ENCODE measurements at regions not wholly inside any gene's neighbourhood (a gene's known extent, or its start where the extent isn't known, plus 50 kb on each side); places are given as distances from the start of the nearest gene placed in this dataset.
"Not testable (repeated sequence)": the region's sequence is repeated elsewhere in the genome, so short reads cannot be mapped to it uniquely, and the experiment has no call there.

DNA sequence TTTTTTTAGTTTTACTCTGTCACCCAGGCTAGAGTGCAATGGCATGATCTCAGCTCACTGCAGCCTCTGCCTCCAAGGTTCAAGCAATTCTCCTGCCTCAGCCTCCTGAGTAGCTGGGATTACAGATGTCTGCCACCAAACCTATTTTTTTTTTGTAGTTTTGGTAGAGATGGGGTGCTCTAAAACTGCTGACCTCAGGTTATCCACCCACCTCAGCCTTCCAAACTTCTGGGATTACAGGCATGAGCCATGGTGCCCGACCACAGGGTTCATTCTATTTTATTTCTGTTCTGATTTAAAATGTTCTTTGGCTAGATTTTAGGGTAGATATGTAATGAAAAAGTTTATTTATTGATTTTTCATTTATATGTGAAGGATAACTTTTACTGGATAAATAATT lies 1062.8 kb upstream of the NOVA1 start:
- no peak for DNase-seq

DNA sequence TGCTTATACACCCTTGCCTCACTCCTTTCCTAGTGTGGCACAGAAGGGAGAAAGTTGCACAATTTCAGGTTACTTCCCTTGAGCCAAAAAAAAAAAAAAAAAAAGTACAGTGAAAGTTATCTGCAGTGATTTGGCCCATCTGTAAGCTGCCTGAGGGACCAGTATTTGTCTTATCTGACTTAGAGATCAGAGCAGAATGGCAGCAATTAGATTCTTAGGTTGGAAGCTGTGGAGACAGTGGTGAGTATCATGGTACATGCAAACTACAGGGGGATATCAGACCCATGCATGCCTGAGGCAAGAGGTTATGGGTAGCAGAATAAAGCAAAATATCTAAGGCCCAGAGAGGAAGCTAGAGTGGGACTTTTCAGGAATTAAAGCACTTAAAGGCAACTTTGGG lies 1070.7 kb upstream of the NOVA1 start:
- DNase-seq = no peak

DNA sequence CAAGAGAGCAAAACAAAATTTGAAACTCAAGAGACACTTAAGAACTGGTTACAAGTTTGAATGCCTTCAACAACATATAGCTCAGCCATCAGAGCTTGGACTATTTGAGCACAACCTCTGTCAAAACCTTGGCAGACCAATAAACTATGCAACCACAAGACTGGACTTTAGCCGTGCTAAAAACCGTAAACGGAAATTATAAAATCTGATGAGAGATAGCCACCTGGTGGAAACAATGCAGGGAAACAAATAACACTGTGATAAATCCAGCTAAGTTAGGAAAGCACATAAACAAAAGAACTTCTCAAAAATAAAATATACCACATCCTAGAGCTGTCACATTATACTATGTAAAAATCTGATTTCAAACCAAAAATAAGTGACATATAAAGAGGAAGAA lies 1074.2 kb upstream of the NOVA1 start:
- DNase-seq = no peak

DNA sequence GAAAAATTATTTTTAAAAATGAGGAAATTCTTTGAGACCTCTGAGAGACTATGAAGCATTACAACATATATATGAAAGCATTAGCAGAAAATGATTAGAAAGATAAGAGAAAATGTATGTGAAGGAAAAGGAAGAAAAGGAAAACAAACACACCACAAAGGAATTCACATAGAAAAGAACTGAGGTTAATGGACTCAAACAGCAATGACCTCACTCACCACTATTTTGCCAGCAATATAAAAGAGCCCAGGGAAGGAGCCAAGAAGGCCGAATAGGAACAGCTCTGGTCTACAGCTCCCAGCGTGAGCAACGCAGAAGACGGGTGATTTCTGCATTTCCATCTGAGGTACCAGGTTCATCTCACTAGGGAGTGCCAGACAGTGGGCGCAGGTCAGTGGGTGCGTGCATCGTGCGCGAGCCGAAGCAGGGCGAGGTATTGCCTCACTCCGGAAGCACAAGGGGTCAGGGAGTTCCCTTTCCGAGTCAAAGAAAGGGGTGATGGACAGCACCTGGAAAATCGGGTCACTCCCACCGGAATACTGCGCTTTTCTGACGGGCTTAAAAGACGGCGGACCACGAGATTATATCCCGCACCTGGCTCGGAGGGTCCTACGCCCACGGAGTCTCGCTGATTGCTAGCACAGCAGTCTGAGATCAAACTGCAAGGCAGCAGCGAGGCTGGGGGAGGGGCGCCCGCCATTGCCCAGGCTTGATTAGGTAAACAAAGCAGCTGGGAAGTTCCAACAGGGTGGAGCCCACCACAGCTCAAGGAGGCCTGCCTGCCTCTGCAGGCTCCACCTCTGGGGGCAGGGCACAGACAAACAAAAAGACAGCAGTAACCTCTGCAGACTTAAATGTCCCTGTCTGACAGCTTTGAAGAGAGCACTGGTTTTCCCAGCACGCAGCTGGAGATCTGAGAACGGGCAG lies 1075.2 kb upstream of the NOVA1 start:
- DNase-seq = not testable (repeated sequence)

DNA sequence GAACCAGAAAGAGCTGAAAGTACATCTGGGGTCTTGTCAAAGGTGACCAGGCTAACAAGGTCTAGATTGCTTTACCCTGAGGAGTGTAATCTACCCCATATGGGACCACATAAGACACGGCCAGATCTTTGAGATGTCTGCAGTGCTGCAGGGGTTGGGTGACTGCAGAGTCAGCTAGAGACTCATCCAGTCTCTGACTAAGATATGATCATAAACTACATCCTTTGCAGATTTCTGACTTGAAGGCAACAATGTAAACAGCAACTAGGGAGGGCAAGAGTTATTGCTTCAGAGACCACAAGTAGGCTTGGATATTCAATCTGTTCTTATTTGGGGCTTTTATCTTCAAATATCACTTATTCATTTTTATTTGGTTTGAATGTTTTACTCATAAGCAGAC lies 1080.5 kb upstream of the FOXG1 start:
- DNase-seq = no peak

DNA sequence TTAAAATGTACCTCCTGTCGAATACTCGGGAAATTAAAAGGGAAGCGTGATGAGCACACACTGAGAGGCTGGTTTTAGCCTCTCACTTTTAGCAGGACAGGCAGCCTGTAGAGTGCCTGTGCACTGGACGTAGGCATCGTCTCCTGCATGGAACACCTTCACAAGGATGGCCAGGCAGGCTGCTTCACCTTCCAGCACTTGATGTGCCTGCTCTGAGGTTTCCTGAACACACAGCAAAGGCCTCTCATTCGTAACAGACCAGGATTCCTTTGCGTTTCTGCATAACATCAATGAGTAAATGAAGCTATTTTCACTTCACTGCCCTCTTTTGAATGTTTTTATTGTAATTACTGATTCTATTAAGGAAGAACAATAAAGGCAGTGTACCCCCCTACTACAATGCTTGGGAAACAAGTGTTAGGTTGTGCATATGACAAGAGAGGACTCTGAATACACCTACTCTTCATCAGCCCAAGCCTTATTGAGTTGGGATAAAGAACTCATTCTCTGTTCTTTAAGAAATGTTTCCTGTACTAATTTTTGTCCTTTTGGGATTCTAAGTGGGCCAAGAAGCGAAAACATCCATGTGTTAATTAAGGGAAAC lies 1077.6 kb upstream of the FOXG1 start:
- DNase-seq = no peak

DNA sequence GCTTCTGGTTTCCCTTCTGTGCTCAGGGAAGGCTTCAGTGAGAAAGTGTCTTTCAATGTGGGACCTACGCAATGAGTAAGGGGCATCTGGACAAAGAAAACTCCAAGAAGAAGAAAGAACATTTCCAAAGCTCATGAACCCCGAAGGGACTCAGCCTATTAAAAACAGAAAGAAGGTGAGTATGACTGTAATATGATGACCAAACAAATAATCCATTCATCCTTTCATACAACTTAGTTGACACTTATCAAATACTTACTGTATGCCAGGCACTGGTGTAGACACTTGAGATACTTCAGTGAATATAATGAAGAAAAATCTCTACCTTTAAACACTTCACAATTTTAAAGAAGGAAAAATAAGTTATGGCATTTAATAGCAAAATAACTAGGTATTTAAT lies 1054.2 kb upstream of the FOXG1 start:
- DNase-seq = no peak

DNA sequence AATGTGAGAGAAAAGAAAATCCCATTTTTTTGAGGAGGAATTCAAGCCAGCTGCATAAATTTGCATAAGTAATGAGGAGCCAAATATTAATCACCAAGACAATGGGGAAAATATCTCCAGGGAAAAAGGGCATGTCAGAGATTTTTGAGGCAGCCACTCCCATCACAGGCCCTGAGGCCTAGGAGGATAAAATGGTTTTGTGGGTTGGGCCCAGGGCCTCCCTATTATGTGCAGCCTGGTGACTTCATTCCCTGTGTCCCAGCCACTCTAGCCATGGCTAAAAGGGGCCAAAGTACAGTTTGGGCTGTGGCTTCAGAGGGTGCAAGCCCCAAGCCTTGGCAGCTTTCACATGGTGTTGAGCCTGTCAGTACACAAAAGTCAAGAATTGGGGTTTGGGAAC lies 1051.0 kb upstream of the FOXG1 start:
- no peak for DNase-seq

DNA sequence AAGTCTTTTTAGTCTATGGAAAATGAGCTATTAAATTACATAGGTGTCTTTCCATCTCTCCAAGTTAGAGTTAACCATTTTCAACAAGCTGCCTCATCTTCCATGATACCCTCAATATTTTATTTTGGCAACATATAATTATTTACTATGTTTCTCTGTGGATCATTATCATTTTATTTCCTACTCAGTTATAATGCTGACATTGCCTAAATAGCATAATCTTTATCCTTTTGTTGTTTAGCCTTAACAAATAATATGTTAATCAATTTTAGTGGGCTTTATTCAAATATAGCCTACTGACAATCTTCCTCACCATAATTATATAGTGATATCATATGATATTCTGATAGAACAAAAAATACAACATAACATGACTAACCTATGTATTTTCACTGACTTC lies 1044.8 kb upstream of the FOXG1 start:
- no peak for DNase-seq

DNA sequence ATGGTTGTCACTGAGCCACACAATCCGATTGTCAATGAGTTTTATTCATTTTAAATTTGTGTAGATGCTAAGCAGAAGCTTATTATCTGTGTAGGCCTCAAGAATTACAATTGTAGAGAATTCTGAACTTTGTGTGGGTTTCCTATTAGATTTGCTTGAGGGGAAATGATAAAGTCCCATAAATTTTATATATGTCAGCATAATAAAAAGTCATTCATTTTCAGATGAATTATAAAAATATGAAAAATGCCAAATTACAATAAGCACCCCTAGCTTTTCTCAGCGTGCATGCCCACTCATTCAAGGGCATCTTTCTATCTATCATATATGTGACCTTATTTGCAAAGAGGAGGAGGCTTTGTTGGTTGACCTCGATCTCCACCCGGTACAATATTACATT lies 1041.1 kb upstream of the FOXG1 start:
- DNase-seq = no peak

DNA sequence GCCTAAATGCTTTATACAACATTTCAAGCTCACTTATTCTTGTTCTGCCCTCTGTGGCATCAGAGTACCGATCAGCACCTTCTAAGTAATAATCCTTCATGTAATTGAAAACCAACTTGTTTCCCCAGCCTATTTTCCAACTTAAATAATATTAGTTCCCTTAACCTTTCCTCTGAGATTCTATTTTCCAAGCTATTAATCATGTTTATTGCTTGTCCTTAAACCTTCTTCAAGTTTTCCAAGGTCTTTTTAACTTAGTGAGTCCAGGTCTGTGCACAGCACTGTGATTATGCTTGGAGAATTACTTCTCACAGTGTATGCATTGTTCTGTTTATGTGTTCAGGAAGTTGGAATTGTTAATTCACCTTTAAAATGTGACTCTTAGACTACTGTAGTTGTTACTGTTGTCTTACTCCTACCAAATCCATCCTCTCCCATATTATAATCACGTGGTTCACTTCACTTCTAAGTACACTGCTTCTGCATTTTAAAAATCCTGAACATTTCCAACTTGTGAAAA lies 1039.3 kb upstream of the FOXG1 start:
- no peak for DNase-seq

DNA sequence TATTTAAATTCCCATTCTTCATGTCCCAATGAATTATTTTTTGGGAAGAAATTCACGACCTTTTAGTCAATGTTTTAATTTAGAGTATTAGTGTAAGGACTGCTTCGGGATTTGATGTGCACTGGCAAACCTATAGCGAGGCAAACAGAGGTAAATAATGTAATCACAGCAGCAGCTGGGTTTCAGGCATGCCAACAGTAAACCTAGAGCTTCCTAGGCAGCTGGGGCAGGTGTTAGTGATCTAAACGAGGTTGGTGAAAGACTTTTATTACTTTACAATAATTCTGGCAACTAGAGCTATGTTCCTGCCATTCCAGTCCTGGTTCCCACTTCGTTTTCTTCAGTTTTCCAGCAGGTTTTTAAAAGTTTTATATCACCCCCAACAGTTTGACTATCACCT lies 1036.4 kb upstream of the FOXG1 start:
- no peak for DNase-seq

DNA sequence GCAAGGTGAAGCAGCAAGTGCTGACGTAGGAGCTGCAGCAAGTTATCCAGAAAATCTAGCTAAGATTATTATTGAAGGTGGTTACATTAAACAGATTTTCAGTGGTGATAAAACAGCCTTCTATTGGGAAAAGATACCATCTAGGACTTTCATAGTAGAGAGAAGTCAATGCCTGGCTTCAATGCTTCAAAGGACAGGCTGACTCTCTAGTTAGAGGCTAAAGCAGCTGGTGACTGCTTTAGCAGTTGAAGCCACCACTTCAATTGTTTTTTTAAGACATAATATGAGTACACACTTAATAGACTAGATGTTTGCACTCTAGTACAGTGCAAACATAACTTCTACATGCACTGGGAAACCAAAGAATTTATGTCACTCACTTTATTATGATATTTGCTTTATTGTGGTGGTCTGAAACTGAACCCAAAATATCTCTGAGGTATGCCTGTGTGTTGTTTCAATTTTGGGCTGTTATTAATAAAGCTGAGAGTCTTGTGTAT lies 1026.9 kb upstream of the FOXG1 start:
- DNase-seq = no peak

DNA sequence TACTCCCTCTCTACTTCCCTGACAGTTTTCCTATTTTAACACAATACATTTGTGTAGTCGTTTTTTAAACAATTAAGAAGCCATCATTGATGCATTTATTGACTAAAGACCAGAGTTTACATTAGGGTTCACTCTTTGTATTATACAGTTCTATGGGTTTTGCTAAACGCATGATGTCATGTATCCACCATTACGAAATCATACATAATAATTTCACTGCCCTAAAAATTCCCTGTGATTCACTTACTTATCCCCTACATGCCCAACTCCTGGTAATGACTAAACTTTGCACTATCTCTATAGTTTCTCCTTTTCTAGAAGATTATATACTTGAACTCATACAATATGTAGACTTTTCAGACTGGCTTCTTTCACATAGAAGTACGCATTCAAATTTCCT lies 1016.5 kb upstream of the FOXG1 start:
- no peak for DNase-seq

DNA sequence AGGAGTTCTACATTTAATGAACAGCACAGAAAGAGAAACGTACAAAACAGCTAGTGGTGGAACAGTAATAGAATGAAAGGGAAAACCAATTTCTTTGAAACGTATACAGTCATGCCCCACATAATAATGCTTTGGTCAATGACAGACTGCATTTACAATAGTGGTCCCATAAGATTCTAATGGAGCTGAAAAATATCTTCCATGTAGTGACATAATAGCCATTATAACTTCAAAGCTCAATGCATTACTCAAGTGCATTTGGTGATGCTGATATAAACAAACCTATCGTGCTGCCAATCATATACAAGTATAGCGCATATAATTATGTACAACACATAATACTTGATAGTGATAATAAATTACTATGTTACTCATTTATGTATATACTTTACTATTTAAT lies 1008.9 kb upstream of the FOXG1 start:
- not testable (repeated sequence) for DNase-seq

DNA sequence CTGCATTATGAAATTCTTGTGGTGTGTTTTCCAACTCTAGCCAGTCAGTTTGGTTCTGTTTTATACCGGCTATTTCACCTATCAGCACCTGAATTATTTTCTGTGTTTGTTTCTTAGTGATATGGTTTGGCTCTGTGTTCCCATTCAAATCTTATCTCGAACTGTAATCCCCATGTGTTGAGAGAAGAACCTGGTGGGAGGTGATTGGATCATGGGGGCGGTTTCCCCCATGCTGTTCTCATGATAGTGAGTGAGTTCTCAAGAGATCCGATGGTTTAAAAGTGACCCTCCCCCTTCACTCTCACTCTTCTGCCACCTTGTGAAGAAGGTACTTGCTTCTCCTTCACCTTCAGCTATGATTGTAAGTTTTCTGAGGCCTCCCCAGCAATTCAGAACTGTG lies 1006.2 kb upstream of the FOXG1 start:
- DNase-seq = not testable (repeated sequence)

DNA sequence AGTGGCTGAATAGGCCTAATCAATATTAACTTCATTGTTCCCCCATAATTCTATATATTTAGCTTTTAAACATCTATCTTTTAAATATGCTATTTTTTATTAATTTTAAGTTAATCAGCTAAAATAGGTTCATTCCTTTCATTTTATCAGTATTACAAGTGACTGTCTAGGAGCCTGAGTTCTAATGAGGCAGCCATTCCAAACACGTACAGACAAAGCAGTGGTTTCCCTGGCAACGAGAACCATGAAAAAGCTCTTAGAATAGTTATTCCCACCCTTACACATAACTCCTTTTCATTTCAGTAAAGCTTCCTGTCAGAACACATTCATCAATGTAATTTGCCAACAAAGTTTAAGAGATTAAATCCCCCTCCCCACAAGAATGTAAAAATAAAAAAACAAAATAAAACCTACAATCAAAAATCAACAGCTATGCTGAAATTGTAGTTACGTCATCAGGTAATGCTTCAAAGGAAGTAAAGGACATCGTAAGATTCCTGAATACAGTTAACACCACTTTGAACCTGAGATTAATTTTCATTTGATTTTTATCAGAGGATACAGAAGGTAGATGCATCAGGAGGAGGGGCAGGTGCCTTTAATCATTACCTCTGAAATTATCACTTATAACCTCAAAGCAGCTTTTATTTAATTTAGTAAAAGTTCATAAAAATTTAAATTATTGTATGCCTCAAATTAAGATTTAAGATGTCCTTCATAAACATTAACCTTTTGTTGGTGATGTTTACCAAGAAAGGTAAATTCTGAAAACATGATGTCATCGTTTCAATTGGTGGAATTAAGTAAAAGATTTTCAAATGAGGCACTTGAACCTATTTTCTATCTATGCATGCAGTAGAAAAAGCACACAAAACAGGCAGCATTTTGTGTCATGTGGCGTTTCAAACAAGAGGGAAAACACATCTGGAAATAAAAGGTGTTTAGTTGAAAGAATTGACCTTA lies 967.2 kb upstream of the FOXG1 start:
- not testable (repeated sequence) for DNase-seq

DNA sequence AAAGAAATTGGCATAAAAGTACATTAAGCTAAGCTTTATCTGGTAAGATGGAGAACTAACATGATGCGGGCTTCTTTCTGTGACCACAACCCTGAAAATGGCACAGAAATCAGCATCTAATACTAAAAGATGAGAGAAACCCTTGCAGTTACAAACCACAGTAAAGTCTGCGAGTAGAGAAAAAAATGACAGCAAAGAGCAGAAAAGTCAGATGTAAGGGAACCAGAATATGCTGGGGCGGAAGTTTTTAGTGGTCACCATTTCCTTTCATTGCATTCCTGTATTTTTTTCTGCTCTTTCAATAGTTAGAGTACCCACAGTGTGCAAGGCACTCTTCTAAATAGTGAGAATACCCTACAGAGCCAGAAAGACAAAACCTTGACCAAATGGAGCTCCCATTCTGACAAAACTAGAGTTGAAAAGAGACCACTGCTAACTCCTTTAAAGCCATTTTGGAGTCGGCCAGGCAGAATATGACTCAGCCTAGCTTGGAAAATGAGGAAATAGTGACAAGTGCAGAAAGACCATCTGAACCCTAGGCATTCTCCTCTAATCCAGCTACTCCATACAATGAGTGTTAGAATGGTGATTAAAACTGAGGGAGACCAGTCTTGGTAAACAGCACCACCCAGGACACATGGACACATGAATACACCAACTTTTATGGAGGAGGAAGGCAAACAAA lies 948.7 kb upstream of the FOXG1 start:
- DNase-seq = not testable (repeated sequence)

DNA sequence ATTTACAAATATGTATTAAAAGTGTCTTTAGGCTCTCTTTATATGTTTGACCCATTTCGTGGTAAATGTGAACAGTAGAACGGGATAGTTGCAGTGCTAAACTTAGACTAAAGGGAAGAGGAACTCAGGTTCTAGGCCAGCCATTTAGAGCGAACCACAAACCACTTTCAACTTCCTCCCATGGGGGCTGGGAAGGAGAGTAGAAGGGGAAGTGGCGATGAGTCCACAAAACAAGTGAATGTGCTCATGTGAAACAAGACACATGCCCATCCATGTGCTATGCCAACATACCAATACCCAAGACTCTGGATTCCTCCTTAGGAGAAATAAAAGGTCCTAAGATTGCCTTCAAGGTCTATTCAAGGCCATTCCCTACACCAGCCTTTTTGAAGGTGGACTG lies 940.4 kb upstream of the FOXG1 start:
- peak; percentile 14 for DNase-seq

DNA sequence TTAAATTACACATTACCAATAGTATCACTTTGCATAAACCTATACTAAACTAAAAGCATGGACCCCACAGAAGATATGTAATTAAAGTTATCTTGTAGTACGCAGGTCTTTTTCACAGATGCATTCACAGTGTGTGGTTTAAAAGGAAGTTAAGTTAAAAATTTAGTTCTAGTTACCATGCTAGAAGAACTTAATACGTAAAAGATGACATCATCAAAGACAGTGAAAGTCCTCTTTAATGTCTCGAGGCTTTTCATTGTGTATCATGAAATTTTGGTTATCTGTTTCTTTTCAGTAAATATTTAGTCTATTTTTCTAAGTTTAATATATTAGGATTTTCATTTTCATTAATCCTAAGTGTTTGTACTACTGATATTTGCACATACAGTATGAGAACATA lies 934.6 kb upstream of the FOXG1 start:
- DNase-seq = not testable (repeated sequence)

DNA sequence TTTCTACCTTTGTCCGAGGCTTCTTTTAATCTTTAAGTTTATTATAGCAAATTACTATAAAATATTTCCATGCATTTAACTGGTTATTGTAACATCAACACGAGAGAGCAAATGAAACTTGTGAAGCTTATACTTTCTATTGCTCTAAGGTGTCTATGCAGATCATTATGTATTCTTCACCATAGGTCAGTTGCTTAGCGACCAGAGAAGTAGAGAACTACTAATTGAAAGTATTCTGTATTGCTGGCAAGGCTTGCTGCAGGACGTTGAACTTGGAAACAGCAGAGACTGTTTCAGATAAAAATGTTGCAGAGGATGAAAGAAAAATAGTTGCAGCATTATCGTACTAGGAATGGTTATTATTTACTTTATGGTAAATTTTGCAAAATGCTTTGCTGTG lies 933.6 kb upstream of the FOXG1 start:
- DNase-seq = not testable (repeated sequence)

DNA sequence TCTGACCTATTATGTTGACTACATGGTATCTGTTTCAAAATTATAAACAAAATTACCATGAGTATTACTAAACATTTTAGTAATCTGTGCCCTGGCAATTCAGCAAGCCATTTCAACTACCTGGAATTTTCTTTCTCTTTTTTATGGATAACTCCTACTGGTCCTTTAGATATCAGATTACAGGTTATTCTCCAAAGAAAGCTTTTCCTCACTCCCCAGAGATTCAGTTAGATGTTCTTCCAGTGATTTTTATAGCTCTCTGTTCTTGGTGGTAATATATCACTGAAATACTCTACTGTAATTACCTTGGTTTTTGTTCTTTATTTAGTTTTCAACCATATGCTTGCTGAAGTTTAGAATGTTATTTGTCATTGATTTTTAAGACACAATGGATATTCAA lies 930.2 kb upstream of the FOXG1 start:
- no peak for DNase-seq
